Duodenal mucosa (tissue), 2 donors: ENCODE measurements at regions not wholly inside any gene's neighbourhood (a gene's known extent, or its start where the extent isn't known, plus 50 kb on each side); places are given as distances from the start of the nearest gene placed in this dataset.
"Not testable (repeated sequence)": the region's sequence is repeated elsewhere in the genome, so short reads cannot be mapped to it uniquely, and the experiment has no call there.

ENCODE experiments used
- H3K27ac ChIP-seq: one replicate; pipeline ENCODE4 v1.7.0; 2013; ENCODE audit warnings: low read depth, low read length
- H3K27me3 ChIP-seq, 2 donors: one replicate each; pipeline ENCODE4 v1.7.0; 2013; ENCODE audit warnings: low read length in 2 of 2, control low read depth in 1 of 2; ENCODE audit not compliant: insufficient read depth in 2 of 2, control insufficient read depth in 1 of 2
- H3K36me3 ChIP-seq, 2 donors: one replicate each; pipeline ENCODE4 v1.7.0; 2013; ENCODE audit warnings: low read length in 2 of 2, control low read depth in 1 of 2; ENCODE audit not compliant: insufficient read depth in 2 of 2, control insufficient read depth in 1 of 2
- H3K4me1 ChIP-seq, 2 donors: one replicate each; pipeline ENCODE4 v1.7.0; 2013; ENCODE audit warnings: low read length in 2 of 2, control low read depth in 1 of 2; ENCODE audit not compliant: insufficient read depth in 2 of 2, control insufficient read depth in 1 of 2
- H3K4me3 ChIP-seq, 2 donors: one replicate each; pipeline ENCODE4 v1.7.0; 2013; ENCODE audit warnings: low read length in 2 of 2, low read depth in 1 of 2
- H3K9ac ChIP-seq, 2 donors: one replicate each; pipeline ENCODE4 v1.7.0; 2013; ENCODE audit warnings: low read length in 2 of 2, low read depth in 1 of 2
- H3K9me3 ChIP-seq, 2 donors: one replicate each; pipeline ENCODE4 v1.7.0; 2013; ENCODE audit warnings: low read length in 2 of 2, control low read depth in 1 of 2; ENCODE audit not compliant: control insufficient read depth in 1 of 2

- no peak overlapping the region for H3K4me3 ChIP-seq
These were observed 97.8 kb upstream of the USP9X start for GRCh38 chrX:40987413-40987812.

DNA sequence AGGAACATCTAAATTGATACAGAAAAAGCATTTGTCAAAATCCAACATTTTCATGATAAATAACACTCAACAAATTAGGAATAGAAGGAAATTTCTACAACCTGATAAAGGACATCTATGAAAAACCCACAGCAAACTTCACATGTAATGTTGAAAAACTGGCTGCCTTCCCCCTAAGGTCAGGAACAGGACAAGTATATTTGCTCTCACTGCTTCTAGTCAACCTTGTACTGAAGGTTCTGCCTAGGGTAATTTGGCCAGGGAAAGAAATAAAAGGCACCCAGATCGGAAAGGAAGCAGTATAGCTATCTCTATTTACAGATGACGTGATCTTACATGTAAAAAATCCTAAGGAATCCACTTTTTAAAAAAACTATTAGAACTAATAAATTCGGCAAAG lies 97.1 kb upstream of the USP9X start:
- Histone ChIP-seq H3K4me3 (no peak overlapping the region), H3K36me3 (no peaks in the 10 kb centered on the region), H3K27me3 (no peaks in the 10 kb centered on the region), H3K4me1 (no peaks in the 10 kb centered on the region), H3K27ac (no peak overlapping the region), H3K9me3 (no peaks in the 10 kb centered on the region), H3K9ac (no peak overlapping the region)

More at GRCh38 chrX:40987413-40987812, 97.8 kb upstream of the USP9X start:
- H3K9me3 ChIP-seq = no peaks in the 10 kb centered on the region
- H3K9ac ChIP-seq = no peak overlapping the region
- no peaks in the 10 kb centered on the region for H3K27me3 ChIP-seq
- no peaks in the 10 kb centered on the region for H3K4me1 ChIP-seq
- no peaks in the 10 kb centered on the region for H3K36me3 ChIP-seq
- H3K27ac ChIP-seq = no peak overlapping the region

DNA sequence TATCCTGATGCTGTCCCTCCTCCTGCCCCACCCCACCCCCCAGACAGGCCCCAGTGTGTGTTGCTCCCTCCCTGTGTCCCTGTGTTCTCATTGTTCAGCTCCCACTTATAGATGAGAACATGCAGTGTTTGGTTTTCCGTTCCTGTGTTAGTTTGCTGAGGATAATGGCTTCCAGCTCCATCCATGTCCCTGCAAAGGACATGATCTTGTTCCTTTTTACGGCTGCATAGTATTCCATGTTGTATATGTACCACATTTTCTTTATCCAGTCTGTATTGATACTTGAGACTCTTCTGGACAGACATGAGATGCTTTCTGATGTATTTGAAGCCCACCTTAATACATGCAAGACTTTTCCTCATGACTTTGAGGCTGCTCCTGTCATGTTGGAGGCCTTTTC lies 91.8 kb upstream of the USP9X start:
- not testable (repeated sequence) for H3K27me3 ChIP-seq, H3K4me1 ChIP-seq, H3K27ac ChIP-seq, H3K36me3 ChIP-seq, H3K9me3 ChIP-seq, H3K9ac ChIP-seq, H3K4me3 ChIP-seq

DNA sequence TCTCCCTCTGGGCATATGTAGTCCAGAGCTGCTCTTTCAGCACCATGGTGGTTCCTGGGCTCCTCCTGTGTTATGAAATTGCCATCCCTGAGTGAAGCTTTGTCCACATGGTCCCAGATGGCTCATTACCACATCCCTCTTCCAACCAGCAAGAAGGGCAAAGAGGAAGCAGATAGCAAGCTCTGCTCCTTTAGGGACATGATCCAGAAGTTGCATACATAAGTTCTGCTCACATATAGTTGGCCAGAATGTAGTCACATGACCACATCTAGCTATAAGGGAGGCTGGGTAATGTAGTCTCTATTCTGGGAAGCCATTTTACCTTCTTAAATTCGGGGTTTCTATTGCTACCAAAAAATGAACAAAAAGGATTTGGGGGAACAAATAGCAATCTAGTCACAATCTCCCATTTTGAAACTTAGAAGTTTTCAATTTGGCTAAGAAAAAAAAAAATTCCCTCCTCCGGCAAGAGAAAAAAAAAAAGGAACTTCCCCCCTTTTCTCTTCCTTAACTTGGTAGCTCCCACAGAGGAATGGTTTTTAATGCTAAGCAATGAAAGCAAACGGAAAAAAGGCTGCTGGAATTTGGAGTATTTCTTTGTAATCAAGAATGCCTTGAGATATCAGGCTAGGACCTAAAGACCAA lies 88.2 kb upstream of the USP9X start:
- Histone ChIP-seq H3K27me3 (no peaks in the 10 kb centered on the region), H3K36me3 (no peaks in the 10 kb centered on the region), H3K27ac (no peak overlapping the region), H3K9me3 (no peaks in the 10 kb centered on the region), H3K9ac (no peak overlapping the region), H3K4me1 (peaks cover under 1 to 5% of the 10 kb centered on the region in 2 donors), H3K4me3 (no peak overlapping the region)

GRCh38 chrX:40998123-40998522 lies 87.1 kb upstream of the USP9X start:
- no peaks in the 10 kb centered on the region for H3K27me3 ChIP-seq
- no peak overlapping the region for H3K27ac ChIP-seq
- H3K4me3 ChIP-seq = no peak overlapping the region
- no peaks in the 10 kb centered on the region for H3K36me3 ChIP-seq
- peaks cover 3 to 8% of the 10 kb centered on the region in 2 donors for H3K4me1 ChIP-seq
- no peak overlapping the region for H3K9ac ChIP-seq
- no peaks in the 10 kb centered on the region for H3K9me3 ChIP-seq

DNA sequence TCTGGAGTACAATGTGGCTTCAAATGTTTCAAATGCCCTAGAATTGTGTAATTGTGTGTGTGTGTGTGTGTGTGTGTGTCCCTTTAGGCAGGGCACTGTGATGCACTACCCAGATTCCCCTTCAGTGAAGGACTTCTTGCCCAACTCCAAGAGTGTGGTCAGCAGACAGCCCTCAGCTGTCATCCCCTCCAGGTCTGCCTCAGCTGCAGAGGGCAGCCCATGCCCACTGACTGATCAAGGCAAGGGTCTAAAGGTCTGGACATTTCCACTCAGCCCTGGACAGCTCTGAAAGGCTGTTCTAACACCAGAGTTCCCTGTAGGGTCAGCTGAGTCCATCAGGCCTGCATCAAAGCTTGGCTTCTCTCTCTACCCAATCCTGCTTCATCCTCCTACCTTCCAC lies 83.9 kb upstream of the USP9X start:
- no peaks in the 10 kb centered on the region for H3K27me3 ChIP-seq
- no peak overlapping the region for H3K9ac ChIP-seq
- no peaks in the 10 kb centered on the region for H3K36me3 ChIP-seq
- H3K4me3 ChIP-seq = no peak overlapping the region
- H3K27ac ChIP-seq = no peak overlapping the region
- H3K4me1 ChIP-seq = peaks cover 3 to 8% of the 10 kb centered on the region in 2 donors
- no peaks in the 10 kb centered on the region for H3K9me3 ChIP-seq

GRCh38 chrX:41002026-41002425 lies 83.2 kb upstream of the USP9X start:
- H3K4me1 ChIP-seq = peaks cover 3 to 8% of the 10 kb centered on the region in 2 donors
- H3K36me3 ChIP-seq = no peaks in the 10 kb centered on the region
- H3K9me3 ChIP-seq = no peaks in the 10 kb centered on the region
- no peak overlapping the region for H3K4me3 ChIP-seq
- no peak overlapping the region for H3K9ac ChIP-seq
- H3K27me3 ChIP-seq = no peaks in the 10 kb centered on the region
- H3K27ac ChIP-seq = no peak overlapping the region

- H3K9ac ChIP-seq = no peak overlapping the region
- H3K9me3 ChIP-seq = no peaks in the 10 kb centered on the region
- no peaks in the 10 kb centered on the region for H3K36me3 ChIP-seq
- H3K27me3 ChIP-seq = no peaks in the 10 kb centered on the region
- H3K27ac ChIP-seq = no peak overlapping the region
- H3K4me3 ChIP-seq = no peak overlapping the region
- H3K4me1 ChIP-seq = peaks cover 3 to 8% of the 10 kb centered on the region in 2 donors
These were observed 81.6 kb upstream of the USP9X start for GRCh38 chrX:41003506-41004270.

DNA sequence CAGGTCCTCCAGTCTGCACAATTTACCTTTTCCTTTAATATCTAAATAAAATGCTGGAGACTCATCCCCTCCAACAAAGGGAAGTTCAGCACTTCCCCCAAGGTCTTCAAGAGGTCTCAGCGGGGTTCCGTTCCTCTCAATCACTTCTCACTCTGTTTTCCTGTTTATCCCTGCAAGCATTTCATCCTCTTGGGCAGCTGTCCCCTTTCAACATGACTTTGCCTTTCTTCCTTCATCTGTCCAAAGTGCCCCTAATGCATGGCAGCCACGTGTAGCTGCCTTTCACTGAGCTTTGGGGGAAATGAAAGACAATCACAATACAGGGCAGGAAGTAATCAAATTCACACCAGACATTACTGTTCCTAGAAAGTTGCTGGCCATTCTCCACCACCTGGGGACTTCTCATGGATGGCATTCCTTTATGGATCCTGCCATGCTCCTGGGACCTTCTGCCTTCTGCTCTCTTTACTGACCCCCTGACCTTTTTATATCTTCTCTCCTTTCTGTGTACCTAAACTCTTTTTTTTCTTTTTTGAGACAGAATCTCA lies 79.7 kb upstream of the USP9X start:
- no peak overlapping the region for H3K27ac ChIP-seq
- no peak overlapping the region for H3K4me3 ChIP-seq
- no peaks in the 10 kb centered on the region for H3K27me3 ChIP-seq
- H3K4me1 ChIP-seq = peaks cover 3 to 8% of the 10 kb centered on the region in 2 donors
- no peaks in the 10 kb centered on the region for H3K36me3 ChIP-seq
- no peaks in the 10 kb centered on the region for H3K9me3 ChIP-seq
- H3K9ac ChIP-seq = no peak overlapping the region
